ENCODE measurements at regions not wholly inside any gene's neighbourhood (a gene's known extent, or its start where the extent isn't known, plus 50 kb on each side); places are given as distances from the start of the nearest gene placed in this dataset.

- no peak overlapping the region for H3K4me3 ChIP-seq (ENCODE audit: low read depth, low read length)
- no peak for DNase-seq (ENCODE audit: low read depth)
- no peak for TF ChIP-seq CTCF (IDR thresholded peaks at IDR 0.05; ENCODE audit: control insufficient read depth, extremely low read depth, insufficient read depth)
These were observed 61.6 kb upstream of the ACAN start for GRCh38 chr15:88741671-88742070.

GRCh38 chr15:88742161-88742560 is 61.1 kb upstream of the ACAN start:
- DNase-seq (ENCODE audit: low read depth) = no peak
- no peak overlapping the region for H3K4me3 ChIP-seq (ENCODE audit: low read depth, low read length)
- no peak for TF ChIP-seq CTCF (IDR thresholded peaks at IDR 0.05; ENCODE audit: control insufficient read depth, extremely low read depth, insufficient read depth)

GRCh38 chr15:88744548-88745020 is 58.7 kb upstream of the ACAN start:
- TF ChIP-seq CTCF (IDR thresholded peaks at IDR 0.05; ENCODE audit: control insufficient read depth, extremely low read depth, insufficient read depth) = no peak
- DNase-seq (ENCODE audit: low read depth) = no peak
- no peak overlapping the region for H3K4me3 ChIP-seq (ENCODE audit: low read depth, low read length)

- no peak overlapping the region for H3K4me3 ChIP-seq (ENCODE audit: low read depth, low read length)
- DNase-seq (ENCODE audit: low read depth) = no peak
- TF ChIP-seq CTCF (IDR thresholded peaks at IDR 0.05; ENCODE audit: control insufficient read depth, extremely low read depth, insufficient read depth) = no peak
These were observed 58.2 kb upstream of the ACAN start for GRCh38 chr15:88745065-88745464.

- no peak for DNase-seq (ENCODE audit: low read depth)
These were observed 57.5 kb upstream of the ACAN start for GRCh38 chr15:88745696-88746095.

GRCh38 chr15:88746451-88746850 is 56.8 kb upstream of the ACAN start:
- no peak for DNase-seq (ENCODE audit: low read depth)
- no peak overlapping the region for H3K4me3 ChIP-seq (ENCODE audit: low read depth, low read length)
- no peak for TF ChIP-seq CTCF (IDR thresholded peaks at IDR 0.05; ENCODE audit: control insufficient read depth, extremely low read depth, insufficient read depth)

More at GRCh38 chr15:88745696-88746095, 57.5 kb upstream of the ACAN start:
- no peak for TF ChIP-seq CTCF (IDR thresholded peaks at IDR 0.05; ENCODE audit: control insufficient read depth, extremely low read depth, insufficient read depth)
- H3K4me3 ChIP-seq (ENCODE audit: low read depth, low read length) = no peak overlapping the region

- H3K4me3 ChIP-seq (ENCODE audit: low read depth, low read length) = no peak overlapping the region
- no peak for DNase-seq (ENCODE audit: low read depth)
- no peak for TF ChIP-seq CTCF (IDR thresholded peaks at IDR 0.05; ENCODE audit: control insufficient read depth, extremely low read depth, insufficient read depth)
These were observed 56.1 kb upstream of the ACAN start for GRCh38 chr15:88747111-88747510.
